ENCODE measurements at regions not wholly inside any gene's neighbourhood (a gene's known extent, or its start where the extent isn't known, plus 50 kb on each side); places are given as distances from the start of the nearest gene placed in this dataset.

GRCh38 chr12:74846116-74846515, 308.5 kb downstream of the ATXN7L3B start:
- no peak for ATAC-seq (ENCODE audit: insufficient number of reproducible peaks, low FRiP score, low read depth)
- no peak for DNase-seq (ENCODE audit: low spot score)
- Histone ChIP-seq H3K36me3 (no peaks in the 10 kb centered on the region), H3K27ac (no peak overlapping the region), H3K9me3 (no peaks in the 10 kb centered on the region), H3K27me3 (replicated peaks; ENCODE audit: insufficient read depth) (no peaks in the 10 kb centered on the region), H3K4me3 (no peak overlapping the region), H3K4me1 (ENCODE audit: control insufficient read depth in 1 of 2, low read depth in 2 of 2) (no peaks in the 10 kb centered on the region)
- no peak for TF ChIP-seq CTCF (IDR thresholded peaks at IDR 0.05)

- TF ChIP-seq CTCF (IDR thresholded peaks at IDR 0.05), result no peak
- Histone ChIP-seq H3K36me3 (no peaks in the 10 kb centered on the region), H3K4me3 (no peak overlapping the region), H3K4me1 (ENCODE audit: control insufficient read depth in 1 of 2, low read depth in 2 of 2) (no peaks in the 10 kb centered on the region), H3K9me3 (no peaks in the 10 kb centered on the region), H3K27me3 (replicated peaks; ENCODE audit: insufficient read depth) (no peaks in the 10 kb centered on the region), H3K27ac (no peak overlapping the region)
- ATAC-seq (ENCODE audit: insufficient number of reproducible peaks, low FRiP score, low read depth) (no peak), DNase-seq (ENCODE audit: low spot score) (no peak)
These were observed 309.5 kb downstream of the ATXN7L3B start for GRCh38 chr12:74847169-74847568.

- H3K4me3 ChIP-seq, result no peak overlapping the region
- TF ChIP-seq CTCF (IDR thresholded peaks at IDR 0.05), result no peak
- H3K27me3 ChIP-seq (replicated peaks; ENCODE audit: insufficient read depth), result no peaks in the 10 kb centered on the region
- DNase-seq (ENCODE audit: low spot score) (no peak), ATAC-seq (ENCODE audit: insufficient number of reproducible peaks, low FRiP score, low read depth) (no peak)
- H3K27ac ChIP-seq, result no peak overlapping the region
- no peaks in the 10 kb centered on the region for H3K36me3 ChIP-seq
- H3K9me3 ChIP-seq, result no peaks in the 10 kb centered on the region
- H3K4me1 ChIP-seq (ENCODE audit: control insufficient read depth in 1 of 2, low read depth in 2 of 2), result no peaks in the 10 kb centered on the region
These were observed 310.4 kb downstream of the ATXN7L3B start for GRCh38 chr12:74848006-74848405.

- DNase-seq (ENCODE audit: low spot score), result no peak
- Histone ChIP-seq H3K4me3 (no peak overlapping the region), H3K36me3 (no peaks in the 10 kb centered on the region), H3K4me1 (ENCODE audit: control insufficient read depth in 1 of 2, low read depth in 2 of 2) (no peaks in the 10 kb centered on the region), H3K9me3 (no peaks in the 10 kb centered on the region), H3K27ac (no peak overlapping the region), H3K27me3 (replicated peaks; ENCODE audit: insufficient read depth) (no peaks in the 10 kb centered on the region)
- no peak for ATAC-seq (ENCODE audit: insufficient number of reproducible peaks, low FRiP score, low read depth)
- no peak for TF ChIP-seq CTCF (IDR thresholded peaks at IDR 0.05)
These were observed 312.2 kb downstream of the ATXN7L3B start for GRCh38 chr12:74849801-74850200.

GRCh38 chr12:74871817-74872216, 334.2 kb downstream of the ATXN7L3B start:
- DNase-seq (ENCODE audit: low spot score), result no peak
- no peaks in the 10 kb centered on the region for H3K36me3 ChIP-seq
- no peaks in the 10 kb centered on the region for H3K4me1 ChIP-seq (ENCODE audit: control insufficient read depth in 1 of 2, low read depth in 2 of 2)
- no peaks in the 10 kb centered on the region for H3K9me3 ChIP-seq
- no peak for ATAC-seq (ENCODE audit: insufficient number of reproducible peaks, low FRiP score, low read depth)
- H3K27ac ChIP-seq, result no peak overlapping the region
- no peak for TF ChIP-seq CTCF (IDR thresholded peaks at IDR 0.05)
- H3K27me3 ChIP-seq (replicated peaks; ENCODE audit: insufficient read depth), result no peaks in the 10 kb centered on the region
- no peak overlapping the region for H3K4me3 ChIP-seq
